ENCODE measurements at regions not wholly inside any gene's neighbourhood (a gene's known extent, or its start where the extent isn't known, plus 50 kb on each side); places are given as distances from the start of the nearest gene placed in this dataset.
"Not testable (repeated sequence)": the region's sequence is repeated elsewhere in the genome, so short reads cannot be mapped to it uniquely, and the experiment has no call there.

- DNase-seq, result no peak
These were observed 53.8 kb upstream of the C2CD4B start for GRCh38 chr15:62218841-62219240.

GRCh38 chr15:62219799-62220198, 54.7 kb upstream of the C2CD4B start:
- DNase-seq, result no peak

GRCh38 chr15:62223020-62223419, 57.9 kb upstream of the C2CD4B start:
- DNase-seq, result no peak

- DNase-seq, result no peak
These were observed 63.5 kb upstream of the C2CD4B start for GRCh38 chr15:62228604-62229003.

DNA sequence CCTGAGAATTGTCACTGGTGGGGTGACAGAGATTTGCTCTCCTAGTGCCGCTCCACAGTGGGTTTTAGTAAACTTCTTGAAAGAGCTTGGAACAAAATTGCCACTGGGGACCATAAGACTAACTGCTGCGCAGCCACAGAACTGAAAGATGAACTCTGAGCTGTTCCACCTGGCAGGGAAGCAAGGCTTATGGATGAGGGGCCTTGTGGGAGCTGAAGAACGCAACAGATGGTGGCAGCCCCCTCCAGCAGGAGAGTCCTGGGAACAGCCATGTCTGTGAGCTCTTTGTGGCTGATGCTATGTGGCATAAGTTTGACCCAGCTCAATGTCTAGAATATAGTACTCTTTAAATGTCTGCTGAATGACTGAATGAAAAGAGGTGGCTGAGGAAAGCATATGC, 66.8 kb upstream of the C2CD4B start:
- DNase-seq, result no peak

DNA sequence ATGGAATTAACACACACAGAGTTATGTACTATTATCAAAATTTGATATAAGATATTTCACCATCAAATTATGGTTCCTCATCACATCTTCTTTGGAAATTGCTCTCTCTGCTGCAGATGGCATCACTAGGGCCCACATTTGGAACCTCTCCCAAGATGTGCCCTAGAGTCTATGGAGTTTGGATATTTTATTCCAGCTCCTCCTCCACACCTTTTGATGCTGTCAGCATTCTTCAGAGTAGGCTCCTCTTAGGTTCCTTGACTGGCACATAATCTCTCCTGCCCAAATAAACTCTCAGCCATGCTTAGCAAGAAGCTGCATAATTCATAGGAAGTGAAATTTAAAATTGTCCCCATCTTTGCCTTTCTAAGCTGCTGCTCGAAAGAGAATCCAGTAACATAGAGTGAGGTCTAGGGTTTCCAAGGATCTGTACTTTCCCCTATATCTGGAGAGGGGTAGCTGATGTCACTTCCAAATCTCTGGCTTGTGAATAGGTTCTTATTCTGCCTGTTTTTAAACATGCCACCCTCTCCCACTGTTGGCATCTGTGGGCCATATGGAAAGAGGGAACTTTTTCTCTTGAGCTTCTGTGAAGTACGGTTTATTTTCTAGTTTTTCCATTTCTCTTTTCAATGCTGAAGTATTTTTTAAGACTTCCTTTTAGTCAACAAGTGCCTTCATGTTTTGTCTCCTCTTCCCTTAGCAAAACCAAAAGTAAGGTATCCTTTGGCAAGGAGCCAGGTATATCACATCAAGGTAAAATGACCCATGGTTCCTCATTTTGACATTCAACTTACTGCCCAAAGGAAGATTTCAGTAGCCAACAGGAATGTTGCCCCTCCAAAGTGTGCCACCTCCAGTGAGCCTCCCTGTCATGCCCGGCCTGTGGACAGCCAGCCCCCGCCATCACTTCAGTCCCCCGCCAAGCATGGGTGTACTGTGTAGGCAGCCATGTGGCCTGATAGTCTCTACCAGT, 75.3 kb upstream of the C2CD4B start:
- DNase-seq, result no peak

GRCh38 chr15:62241135-62241770, 76.2 kb upstream of the C2CD4B start:
- DNase-seq, result no peak

GRCh38 chr15:62242999-62243398, 77.9 kb upstream of the C2CD4B start:
- DNase-seq, result no peak

- no peak for DNase-seq
These were observed 79.7 kb upstream of the C2CD4B start for GRCh38 chr15:62244762-62245161.

DNA sequence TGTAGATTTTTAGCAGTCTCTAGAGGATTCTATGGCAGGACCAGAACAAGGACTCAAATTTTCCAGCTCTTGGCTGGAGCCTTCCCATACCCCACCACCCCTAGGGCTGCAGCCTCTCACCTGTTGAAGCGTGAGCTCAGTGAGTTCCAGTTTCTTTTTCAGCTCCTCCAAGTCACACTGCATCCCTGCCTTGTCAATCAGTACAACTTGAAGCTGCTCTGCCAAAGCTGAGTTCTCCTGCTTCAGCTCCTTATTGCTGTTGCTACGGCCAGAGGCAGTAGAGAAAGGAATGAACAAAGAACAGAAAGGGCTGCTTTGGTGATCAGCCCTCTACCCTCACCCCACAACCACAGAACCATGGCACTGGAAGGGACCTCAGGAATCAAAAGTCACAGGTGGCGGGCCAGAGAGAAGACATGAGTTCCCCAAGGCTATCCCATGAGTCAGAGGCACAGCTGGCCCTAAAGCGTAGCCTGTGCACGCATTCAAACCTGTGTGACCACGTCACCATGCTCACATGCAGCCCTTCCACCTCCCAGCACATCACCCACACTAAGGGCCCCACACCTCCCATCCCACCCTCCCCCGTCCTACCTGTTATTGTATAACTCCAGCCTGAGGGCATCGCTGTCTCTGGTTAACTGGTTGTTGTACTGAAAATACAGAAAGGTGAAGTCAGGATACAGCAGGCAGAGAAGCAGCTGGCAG, 83.3 kb upstream of the C2CD4B start:
- DNase-seq, result no peak

- DNase-seq, result no peak
These were observed 84.4 kb upstream of the C2CD4B start for GRCh38 chr15:62249501-62249900.

DNA sequence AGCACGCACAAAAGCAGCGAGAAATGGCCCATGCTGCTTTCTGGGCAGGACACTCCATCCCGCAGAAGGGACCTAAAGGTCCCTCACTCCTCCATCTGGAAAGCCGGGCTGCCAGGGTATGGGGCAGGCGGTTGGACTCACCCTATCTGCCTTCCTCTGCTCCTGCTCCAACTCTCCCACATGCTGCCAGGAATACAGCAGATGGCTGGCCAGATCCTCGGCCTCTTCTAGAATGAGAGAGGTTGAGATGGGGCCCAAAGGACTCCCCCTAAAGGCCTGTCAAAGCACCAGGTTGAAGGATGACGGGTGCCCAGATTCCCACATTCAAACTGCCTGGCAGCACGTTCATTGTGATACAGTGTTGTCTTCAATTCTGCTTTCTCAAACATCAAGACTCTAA, 85.1 kb upstream of the C2CD4B start:
- DNase-seq, result no peak

GRCh38 chr15:62250978-62251377, 85.9 kb upstream of the C2CD4B start:
- DNase-seq, result no peak

DNA sequence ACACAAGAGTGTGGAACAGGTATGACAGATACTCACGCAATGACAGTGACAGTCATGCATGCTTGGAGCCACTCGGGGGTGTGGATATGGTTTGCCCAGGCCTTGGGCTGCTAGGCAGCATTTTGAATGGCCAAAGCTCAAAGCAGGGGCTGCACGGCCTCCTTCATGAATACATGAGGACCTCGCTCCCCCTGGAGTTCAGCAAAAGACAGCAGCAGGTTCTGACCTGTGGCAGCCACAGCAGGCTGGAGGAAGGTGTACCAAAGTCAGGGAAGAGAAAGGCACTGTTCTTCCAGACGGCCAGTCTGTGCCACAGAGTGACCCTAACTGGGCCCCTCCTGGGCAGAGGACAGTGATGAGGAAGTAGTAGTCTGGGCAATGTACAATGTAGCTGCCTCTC, 88.2 kb upstream of the C2CD4B start:
- DNase-seq, result no peak

GRCh38 chr15:62254137-62254934, 89.3 kb upstream of the C2CD4B start:
- DNase-seq, result peak; percentile 5

GRCh38 chr15:62256430-62256829, 91.3 kb upstream of the C2CD4B start:
- DNase-seq, result not testable (repeated sequence)

GRCh38 chr15:62257996-62258521, 93.0 kb upstream of the C2CD4B start:
- no peak for DNase-seq

DNA sequence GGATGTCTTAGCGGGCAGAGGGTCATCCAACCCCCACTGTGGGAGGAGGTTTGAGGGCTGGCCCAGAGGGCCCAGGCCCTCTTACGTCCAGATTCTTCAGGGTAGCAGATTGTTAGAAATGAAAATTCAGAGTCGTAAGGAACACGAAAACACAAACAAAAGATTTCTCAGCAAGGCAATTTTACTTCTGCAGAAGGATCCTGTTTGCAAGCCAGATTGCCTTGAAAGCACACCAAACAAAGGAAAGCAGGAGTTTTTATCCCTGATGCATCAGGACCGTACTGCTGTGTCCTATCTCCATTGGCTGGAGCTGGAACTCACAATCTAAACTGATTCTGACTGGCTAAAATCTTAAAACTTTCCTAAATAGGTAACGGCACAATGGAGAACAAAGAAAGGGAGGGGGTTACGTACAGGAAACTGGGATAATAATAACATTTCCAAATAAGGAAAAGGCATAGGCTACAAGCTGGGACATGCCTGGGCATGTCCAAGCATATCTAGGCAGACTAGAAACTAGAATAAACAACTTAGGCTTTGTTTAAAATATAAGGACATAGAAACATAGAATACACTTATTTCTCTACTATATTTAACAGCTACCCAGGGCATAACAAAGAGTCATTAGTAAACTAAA, 97.3 kb upstream of the C2CD4B start:
- DNase-seq, result no peak

GRCh38 chr15:62264196-62264595, 99.1 kb upstream of the C2CD4B start:
- DNase-seq, result no peak

- DNase-seq, result no peak
These were observed 104.4 kb upstream of the C2CD4B start for GRCh38 chr15:62269504-62269903.

DNA sequence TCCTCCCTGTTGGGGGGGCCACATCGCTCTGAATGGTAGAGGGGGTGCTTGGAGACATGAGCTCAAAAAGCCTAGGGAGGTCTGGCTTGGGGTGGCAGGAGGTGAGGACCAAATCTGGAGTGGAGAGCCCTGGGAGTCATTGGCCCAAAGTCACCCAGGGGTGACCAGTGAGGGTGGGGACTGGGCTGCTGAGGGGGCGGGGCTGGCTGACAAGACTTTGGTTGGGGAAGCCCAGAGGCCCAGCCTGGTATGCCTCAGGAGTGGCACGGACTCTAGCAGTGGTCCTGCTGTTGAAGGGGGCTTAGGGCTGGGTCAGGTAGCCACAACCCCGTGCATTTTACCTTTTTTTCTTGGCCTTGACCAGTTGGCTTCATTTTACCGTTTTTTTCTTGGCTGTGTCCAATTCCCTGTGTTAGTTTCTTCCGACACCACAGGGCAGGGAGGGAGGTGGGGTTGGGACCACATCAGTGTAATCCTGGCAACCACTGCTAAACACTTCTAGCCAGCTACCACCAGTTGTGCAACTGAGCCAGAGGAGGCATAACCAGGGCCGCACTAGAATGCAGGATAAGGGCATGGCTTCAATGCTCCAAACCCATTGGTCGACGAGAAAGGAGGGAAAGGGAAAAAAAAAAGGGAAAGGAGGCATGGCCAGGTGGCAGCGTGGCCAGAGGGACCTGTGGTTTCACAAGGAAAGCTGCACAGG, 105.3 kb upstream of the C2CD4B start:
- DNase-seq, result no peak

Measured in NCI-H1048 (cell line).